ENCODE measurements at regions not wholly inside any gene's neighbourhood (a gene's known extent, or its start where the extent isn't known, plus 50 kb on each side); places are given as distances from the start of the nearest gene placed in this dataset.

DNA sequence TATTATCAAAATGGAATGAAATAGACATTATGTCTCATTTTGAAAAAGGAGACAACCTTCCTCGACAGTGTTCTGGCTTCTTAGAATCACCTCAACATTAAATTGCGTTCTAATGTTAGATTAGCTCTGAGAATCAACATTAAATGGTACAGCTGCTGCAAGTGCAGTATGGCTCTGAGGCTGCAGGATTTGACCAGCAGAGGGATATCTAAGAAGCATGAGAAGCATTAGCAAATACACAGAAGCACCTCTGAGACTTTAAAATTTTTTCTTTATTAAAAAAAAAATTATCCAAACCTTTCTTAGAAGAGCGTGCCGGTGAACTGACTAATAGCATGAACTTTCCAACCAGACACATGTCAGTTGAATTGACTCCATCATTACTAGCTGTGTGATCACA, 253.4 kb upstream of the LRIG3 start:
- DNase-seq (ENCODE audit: low spot score): no peak

DNA sequence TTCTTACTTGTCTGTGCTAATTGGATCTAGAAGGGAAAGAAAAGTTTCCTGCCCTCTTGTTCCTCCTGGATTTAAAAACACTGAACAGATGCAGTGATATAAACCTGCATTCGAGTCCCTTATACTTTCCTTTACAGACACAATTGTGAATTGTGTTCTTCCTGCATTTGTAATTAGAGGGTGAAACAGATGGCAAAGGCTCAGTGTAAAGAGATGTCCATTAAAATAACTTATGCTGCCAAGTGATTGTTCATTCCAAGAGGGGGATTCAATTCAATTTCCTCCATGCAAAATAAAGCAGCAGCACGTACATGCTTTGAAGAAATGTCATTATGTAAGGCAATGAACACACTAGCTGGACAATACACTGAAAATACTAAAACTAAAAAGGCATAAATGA, 248.3 kb upstream of the LRIG3 start:
- no peak for DNase-seq (ENCODE audit: low spot score)
- intact Hi-C loops (cut with DNase I): loop anchor here in 1 of 2 donors (5.0 kb wide), 1 partner anchor 781 kb away; no protein-coding TSS in a partner anchor

More for the DNA sequence above, 253.4 kb upstream of the LRIG3 start:
- intact Hi-C loops (cut with DNase I): no loop called here

DNA sequence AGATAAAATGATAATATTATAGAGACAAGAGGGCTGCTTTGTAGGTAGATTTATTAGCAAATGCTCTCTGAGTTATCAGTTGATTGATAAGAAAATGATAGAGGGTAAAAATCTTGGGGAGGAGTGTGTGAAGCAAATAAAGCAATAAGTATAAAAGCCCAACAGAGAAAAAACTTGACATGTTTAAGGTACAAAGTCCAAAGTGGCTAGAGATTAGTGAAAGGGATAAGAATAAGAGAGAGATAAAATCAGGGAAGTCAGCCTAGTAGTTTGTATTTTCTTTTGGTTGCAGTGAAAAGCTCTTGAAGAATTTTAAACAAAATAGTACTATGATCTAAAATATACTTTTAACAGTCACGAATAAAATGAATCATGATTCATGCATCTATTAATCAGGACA, 246.2 kb upstream of the LRIG3 start:
- DNase-seq (ENCODE audit: low spot score): no peak
- intact Hi-C loops (cut with DNase I): loop anchor here in 1 of 2 donors (5.0 kb wide), 1 partner anchor 779 kb away; no protein-coding TSS in a partner anchor

DNA sequence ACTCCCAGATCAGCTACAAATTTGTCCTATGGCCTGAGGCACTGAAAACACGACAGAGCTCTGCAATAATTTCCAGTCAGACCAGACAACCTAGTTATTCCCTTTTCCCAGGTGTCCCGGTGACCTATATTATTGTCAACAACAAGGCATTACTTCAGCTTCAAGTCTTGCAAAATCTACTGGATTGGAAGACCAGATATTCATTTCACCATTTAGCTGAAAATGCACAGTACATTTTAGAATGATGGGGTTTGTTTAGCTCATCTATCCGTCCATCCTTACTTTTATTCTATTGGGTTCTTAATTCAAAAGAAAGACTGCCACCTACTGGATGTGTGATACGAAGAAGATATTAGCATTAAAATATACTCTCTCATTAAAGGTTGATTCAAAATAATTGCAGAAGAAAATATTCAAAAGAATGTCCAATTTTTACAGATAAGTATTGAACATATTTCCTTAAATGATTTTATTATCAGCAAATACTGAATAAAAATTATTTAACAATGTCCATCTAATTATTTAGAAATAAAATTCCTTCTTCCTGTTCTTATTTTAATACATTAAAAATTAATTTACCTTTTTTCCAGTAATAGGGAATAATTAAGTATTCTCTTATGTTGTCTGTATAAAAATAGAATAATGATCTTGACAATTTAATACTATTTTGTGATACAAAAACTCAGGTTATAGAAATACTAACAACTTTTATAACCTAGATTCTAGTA, 244.9 kb upstream of the LRIG3 start:
- DNase-seq (ENCODE audit: low spot score): no peak
- intact Hi-C loops (cut with DNase I): loop anchor here in 1 of 2 donors (5.0 kb wide), 1 partner anchor 778 kb away; no protein-coding TSS in a partner anchor

DNA sequence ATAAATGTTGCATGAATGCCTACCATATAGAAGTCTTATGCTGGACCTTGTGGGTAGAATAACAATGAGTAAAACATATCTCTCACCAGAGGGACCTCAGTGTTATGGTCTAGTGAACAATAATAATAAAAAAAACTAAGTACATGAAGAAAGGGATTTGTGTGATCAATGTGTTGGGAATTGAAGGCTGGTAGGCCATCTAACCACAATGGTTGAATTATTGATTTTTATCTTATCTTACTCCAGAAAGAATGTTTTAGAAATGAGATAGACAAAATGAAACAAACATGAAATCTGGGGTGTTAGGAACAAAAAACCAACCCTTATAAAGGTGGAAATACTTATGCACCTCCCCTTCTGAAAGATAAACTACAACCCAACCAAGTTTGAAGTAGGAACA, 243.9 kb upstream of the LRIG3 start:
- no peak for DNase-seq (ENCODE audit: low spot score)
- intact Hi-C loops (cut with DNase I): no loop called here

DNA sequence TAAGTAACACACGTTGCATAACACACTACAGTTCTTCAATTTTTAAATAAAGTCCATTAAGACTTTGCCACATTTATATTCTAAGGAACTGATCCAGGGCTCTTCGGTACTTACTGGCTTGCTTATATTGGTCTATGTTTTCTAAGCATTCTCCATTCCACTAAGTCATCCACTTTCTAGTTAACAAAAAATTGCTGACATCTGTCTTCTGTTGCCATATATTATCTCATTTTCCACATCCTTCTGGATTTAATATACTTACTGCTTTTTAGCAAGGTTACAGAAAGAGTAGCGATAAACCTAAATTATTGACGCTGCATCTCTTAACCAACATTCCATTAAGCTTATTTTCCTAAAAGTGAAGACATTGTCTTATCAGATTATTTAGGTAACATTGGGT, 238.4 kb upstream of the LRIG3 start:
- DNase-seq (ENCODE audit: low spot score): no peak
- intact Hi-C loops (cut with DNase I): loop anchor here in 1 of 2 donors (10.0 kb wide), 1 partner anchor 804 kb away; no protein-coding TSS in a partner anchor

DNA sequence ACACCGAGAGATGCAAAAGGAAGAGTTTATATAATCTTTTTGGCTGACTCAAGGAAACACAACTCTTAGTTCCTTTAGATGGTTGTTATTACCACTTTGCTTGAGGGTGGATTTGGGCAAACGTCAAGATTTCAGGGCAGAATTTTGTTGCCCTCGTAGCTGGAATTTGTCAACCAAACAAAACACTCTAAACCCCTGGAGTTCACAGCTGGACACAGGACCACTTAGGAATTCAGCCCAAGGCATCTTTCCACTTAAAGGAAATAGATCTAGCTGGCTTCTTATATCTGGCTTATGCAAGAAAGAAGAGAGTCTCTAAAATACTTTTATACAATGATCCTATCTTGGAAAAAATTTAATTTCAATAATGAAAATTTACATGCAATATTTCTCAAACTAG, 237.8 kb upstream of the LRIG3 start:
- DNase-seq (ENCODE audit: low spot score): no peak
- intact Hi-C loops (cut with DNase I): loop anchor here in 1 of 2 donors (10.0 kb wide), 1 partner anchor 803 kb away; no protein-coding TSS in a partner anchor

DNA sequence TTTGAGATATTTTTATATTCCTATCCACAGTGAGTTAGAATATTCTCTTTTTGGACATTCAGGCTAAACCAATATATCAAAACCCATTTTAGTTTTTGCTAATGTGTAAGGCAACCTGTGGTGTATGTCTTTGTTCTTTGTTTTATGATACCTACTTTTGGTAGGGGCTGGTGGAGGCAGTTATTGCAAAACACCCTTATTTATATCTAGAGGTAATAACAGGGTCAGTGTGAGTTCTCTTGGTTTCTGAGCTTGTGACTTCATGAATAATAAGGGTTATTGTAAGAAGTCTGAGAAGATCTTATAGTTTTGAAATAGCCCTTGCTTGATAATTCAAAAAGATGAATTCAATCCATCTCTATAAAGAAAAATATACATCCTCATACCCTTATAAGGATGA, 235.1 kb upstream of the LRIG3 start:
- intact Hi-C loops (cut with DNase I): loop anchor here in 1 of 2 donors (10.0 kb wide), 1 partner anchor 801 kb away; no protein-coding TSS in a partner anchor
- DNase-seq (ENCODE audit: low spot score): no peak

DNA sequence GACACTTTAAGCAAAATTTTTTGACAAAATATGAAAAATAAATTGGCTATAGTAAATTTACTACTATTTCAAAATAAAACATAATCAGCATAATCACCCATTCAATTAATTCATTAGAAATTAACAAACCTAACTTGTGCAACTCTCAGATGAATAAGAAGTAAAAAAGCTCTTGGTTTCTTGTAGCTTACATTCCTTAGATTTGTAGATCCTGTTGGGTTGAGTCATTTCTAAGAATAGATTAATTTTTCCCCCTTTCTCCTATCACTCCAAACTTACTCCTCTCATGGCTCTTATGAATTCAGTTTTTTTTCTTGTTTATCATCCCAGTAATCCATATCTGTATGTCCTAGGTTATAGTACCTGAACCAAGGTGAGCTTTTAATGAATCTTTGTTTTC, 230.9 kb upstream of the LRIG3 start:
- intact Hi-C loops (cut with DNase I): loop anchor here (5.0 to 10.0 kb wide), 2 partner anchors 39 to 796 kb away; no protein-coding TSS in a partner anchor
- no peak for DNase-seq (ENCODE audit: low spot score)

DNA sequence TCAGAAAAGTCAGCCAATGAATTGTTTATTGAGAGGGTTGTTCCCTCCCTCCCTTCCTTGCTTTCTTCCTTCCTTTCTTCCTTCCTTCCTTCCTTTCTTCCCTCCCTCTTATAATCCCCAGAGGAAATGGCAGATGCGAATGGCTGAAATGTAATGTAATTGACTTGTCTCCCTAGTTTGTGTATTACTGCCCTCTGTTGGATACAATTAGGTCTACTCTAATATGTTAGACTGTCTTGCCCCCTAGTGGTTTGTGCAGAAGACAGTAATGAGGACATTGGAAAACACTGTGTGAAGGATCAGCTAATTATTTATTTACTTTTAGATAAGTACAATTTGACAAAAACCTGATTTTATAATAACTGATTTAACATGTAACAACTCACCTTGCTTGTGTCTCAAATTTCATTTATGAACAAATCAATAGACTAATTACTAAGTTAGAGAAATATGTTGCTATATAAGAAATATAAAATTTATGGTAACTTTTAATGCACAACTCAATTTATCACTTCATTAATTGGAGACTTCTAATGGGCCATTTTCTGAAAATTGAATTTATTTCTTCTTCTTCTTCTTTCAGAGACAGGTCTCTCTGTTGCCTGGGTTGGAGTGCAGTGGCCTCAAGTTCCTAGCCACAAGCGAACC, 229.8 kb upstream of the LRIG3 start:
- no peak for DNase-seq (ENCODE audit: low spot score)
- intact Hi-C loops (cut with DNase I): loop anchor here (5.0 to 10.0 kb wide), 2 partner anchors 38 to 795 kb away; no protein-coding TSS in a partner anchor

DNA sequence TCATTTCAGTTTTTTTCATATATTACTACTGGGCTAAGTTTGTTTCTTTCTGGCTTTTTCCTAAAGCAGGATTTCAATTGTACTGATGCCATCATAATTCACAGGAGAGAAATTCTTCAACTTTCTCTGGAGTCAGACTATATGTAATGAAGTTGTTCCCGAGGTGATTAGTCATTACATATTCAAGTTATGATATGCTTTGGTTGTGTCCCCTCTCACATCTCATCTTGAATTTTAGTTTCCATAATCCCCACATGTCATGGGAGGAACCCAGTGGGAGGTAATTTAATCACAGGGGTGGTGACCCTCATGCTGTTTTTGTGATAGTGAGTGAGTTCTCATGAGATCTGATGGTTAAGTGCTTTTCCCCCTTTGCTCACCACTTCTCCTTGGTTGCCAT, 227.5 kb upstream of the LRIG3 start:
- intact Hi-C loops (cut with DNase I): no loop called here
- DNase-seq (ENCODE audit: low spot score): no peak

DNA sequence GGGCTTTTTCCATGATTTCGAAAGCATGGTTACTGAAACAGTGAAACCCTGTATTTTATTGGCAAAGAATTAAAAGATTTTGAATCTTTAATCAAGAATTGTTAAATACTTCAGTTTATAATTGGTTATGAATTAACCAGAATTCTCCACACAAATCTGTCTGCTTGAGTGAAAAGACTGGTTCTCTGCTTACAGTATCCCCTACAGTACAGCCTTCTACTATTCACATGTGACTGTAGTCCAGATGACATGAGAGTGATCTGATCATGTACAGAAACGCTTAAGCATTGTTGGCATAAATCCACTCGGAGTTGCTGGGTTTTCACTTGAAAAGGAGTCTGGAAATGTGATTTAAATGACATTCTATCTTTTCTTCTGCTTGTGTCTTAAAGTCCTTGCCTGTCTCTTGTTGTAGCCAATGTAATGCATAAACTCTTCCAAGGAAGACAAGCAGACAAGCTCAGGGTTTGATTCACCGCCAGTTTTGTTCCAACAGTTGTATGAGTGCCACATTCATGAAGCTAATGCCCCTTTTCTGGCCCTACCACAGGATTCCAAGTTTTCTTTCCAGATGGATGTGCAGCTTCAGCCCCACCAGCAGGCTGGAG, 222.0 kb upstream of the LRIG3 start:
- intact Hi-C loops (cut with DNase I): no loop called here
- DNase-seq (ENCODE audit: low spot score): no peak

DNA sequence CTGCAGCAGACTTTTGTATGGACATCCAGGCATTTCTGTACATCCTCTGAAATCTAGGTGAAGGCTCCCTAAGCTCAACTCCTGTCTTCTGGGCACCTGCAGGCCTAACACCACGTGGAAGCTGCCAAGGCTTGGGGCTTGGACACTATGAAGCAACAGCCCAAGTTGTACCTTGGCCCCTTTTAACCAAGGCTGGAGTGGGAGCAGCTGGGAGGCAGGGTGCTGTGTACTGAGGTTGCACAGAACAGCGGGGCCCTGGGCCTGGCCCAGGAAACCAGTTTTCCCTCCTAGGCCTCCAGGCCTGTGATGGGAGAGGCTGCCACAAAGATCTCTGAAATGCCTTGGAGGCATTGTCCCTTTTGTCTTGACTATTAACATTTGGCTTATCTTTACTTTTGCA, 214.4 kb upstream of the LRIG3 start:
- DNase-seq (ENCODE audit: low spot score): peak; percentile 36
- intact Hi-C loops (cut with DNase I): no loop called here

DNA sequence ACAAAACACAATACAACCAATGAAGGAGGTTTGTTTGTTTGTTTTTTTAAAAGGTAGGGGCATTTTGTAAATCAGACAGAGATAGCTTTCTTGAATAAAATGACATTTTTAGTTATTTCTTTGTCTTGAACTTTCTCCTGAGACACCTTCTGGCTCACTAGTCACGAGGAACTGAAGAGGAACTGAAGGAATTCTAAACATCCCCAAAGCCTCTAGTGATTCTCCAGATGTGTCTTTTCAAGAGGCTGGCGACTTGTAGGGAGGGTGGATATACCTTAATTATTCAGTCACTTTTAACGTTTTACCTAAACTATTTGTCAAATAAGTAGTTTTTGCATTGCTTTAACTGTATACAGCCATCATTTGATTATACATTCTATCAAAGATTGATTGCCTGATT, 211.2 kb upstream of the LRIG3 start:
- intact Hi-C loops (cut with DNase I): no loop called here

DNA sequence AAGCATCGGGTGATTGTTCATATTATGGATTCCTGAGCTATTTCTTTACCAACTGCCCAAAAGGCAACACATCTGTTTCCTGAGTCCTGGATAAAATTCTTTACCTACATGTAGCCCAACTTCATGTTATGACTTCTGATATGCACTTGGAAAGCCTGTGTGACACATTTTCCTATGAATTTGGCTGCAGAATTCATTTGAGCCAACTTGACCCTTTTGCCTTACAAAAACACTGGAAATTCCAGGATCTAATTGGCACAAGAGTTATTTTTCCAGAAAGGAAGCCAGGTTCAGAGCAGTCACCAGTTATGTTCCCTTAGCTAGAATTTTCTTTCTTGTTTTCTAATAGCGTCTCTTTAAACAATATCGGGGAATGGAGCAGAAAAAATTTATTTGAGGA, 202.5 kb upstream of the LRIG3 start:
- intact Hi-C loops (cut with DNase I): no loop called here
- DNase-seq (ENCODE audit: low spot score): no peak

More for the DNA sequence above, 211.2 kb upstream of the LRIG3 start:
- no peak for DNase-seq (ENCODE audit: low spot score)

DNA sequence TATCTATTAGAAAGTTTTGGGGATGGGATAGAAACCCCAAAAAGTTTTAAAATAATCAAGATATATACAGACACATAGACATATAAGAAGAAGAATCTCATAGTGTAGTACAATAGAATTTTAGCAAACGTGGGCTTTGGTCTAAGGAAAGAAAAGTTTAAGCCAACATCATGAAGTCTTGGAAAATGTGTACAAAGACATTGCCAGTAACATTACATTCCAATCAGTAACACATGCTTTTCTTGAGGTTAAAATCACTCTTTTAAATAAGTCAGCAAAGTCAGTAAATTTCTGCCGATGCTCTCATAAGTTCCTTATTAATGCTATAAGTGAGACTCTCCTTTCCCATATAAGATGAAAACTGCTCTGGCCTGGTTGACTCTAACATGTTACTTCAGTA, 201.1 kb upstream of the LRIG3 start:
- no peak for DNase-seq (ENCODE audit: low spot score)
- intact Hi-C loops (cut with DNase I): no loop called here

DNA sequence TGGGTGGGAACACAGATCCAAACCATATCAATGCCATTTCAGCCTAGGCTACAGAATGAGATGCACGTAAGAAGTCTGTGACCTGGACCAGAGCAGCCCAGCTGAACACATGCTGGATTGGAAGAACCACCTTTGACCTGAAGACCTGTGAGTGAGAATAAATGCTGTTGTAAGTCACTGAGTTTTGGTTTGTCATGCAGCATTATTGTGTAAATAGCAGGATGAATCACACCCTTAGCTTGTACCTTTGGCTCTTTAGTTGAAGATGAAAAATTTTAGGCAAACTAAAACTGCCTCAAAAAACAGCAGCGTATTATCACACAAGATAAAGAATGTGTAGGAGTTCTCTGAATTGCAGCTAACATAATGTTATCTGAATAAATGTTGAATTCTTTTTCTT, 199.4 kb upstream of the LRIG3 start:
- DNase-seq (ENCODE audit: low spot score): no peak

DNA sequence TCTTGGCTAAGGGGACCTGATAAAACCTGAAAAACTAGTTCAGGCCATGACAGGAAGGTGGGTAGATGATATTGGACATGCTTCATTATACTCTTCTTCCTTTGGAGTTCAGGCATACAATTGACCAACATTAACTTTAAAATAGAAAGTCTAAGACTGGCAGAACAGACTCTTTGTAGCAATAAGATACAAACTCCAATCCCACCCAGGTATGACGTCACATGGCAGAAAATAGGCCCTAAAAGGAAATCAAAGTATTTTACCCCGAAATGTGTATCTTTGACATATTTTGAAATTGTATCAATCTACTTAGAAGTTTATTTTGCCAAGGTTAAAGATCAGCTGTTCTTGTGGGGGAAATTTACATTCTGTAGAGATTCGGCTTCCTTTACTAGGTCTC, 198.1 kb upstream of the LRIG3 start:
- DNase-seq (ENCODE audit: low spot score): no peak
- intact Hi-C loops (cut with DNase I): no loop called here

More for the DNA sequence above, 199.4 kb upstream of the LRIG3 start:
- intact Hi-C loops (cut with DNase I): no loop called here

DNA sequence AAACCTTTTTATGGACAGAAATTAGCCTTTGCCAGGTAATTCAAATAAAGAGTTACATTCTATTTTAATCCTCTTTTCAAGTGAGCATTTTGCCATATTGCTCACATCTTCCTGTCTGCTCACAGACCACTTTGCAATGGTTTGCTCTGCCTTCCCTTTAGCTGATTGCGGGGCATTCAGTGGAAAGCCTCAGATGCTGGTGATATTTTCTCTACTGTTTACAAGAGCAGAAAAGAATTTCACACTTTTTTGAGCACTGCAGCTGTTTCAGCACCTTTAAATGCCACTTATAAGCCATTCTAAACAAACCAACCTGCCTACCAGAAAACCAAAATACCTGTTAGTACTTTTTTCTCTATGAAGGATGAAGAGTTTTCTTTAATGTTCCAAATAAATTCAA, 195.7 kb upstream of the LRIG3 start:
- intact Hi-C loops (cut with DNase I): no loop called here
- no peak for DNase-seq (ENCODE audit: low spot score)

DNA sequence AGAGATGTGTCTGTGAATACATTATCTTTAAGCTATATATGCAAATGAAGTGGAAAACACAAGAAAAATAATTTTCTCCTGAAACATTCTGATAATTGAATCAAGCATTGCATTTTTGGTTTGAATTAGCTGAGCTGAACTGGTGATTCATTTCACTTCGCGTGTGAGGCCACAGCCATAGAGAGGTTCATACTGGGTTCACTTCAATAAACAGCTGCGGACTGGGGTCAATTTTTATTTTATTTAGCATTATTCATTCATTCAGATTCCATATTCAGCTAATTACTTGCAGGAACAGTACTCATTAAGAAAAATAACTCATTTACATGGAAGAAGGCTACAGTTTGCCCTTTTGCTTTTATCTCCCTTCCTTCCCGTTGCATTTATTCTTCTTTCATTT, 195.2 kb upstream of the LRIG3 start:
- intact Hi-C loops (cut with DNase I): no loop called here

More for the DNA sequence above, 195.2 kb upstream of the LRIG3 start:
- no peak for DNase-seq (ENCODE audit: low spot score)
